Pulmonary artery endothelial cell (primary cell): ENCODE measurements at regions not wholly inside any gene's neighbourhood (a gene's known extent, or its start where the extent isn't known, plus 50 kb on each side); places are given as distances from the start of the nearest gene placed in this dataset.

ENCODE experiments used
- DNase-seq: peaks from one replicate; pipeline ENCODE4 v3.0.0-alpha.2; 2011; ENCODE audit warnings: low read depth, low spot score

- no peak for DNase-seq
Measured at GRCh38 chr1:164261691-164262240, 297.2 kb upstream of the PBX1 start.

DNA sequence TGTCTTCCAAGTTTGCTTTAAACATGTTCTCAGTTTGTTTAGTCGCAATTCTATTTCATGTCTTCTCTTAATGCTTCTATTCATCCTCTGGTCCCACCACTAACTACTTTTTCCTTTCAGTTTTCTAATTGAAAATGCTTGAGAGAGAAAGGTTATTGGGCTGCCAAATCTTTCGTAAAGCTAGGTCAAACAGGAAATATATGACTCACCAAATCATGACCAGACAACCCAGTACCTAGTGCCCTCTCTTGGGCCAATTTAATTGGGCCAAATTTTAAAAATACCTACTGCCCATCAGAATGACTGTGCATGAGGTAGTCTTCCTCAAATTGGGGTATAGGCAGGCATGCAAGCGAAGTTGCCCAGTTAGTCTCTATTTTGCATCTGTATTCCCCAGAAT lies 295.4 kb upstream of the PBX1 start:
- DNase-seq = no peak

DNA sequence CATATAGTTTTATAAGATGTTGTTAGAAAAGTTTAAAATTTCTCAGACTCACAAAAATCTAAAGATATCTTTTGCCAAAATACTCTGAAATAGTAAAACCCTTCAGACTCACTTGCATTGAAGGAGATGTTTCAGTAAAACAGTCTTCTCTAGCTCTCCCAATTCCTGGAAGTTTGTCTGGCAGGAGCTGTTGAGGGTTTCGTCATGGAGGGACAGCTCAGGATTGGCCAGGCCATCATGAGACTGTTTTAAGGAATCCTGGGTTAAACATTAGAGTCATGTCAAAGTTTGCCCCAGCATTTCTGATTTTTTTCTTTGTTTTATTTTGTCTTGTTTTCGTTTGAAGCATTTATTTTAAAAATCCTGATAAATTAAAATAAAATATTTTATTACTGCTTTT lies 293.8 kb upstream of the PBX1 start:
- no peak for DNase-seq

GRCh38 chr1:164272156-164272555 lies 286.8 kb upstream of the PBX1 start:
- no peak for DNase-seq

DNA sequence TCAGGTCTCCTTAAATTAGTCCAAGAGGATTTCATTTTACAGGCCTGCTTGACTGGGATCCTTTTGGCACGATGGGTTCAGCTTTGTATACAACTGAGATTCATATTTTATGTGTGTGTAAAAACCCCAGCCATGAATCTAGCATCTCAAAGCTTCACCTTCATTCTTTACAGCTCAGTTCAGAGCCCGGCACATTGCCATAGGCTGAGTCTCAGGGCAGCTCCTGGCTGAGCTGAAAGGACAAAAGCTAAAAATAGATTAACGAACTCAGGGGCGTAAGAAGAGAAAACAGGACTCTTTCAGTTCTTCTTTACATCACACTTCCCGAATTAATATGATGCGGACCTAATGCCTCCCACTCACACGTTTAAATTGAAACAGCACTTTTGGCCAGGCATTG lies 262.8 kb upstream of the PBX1 start:
- no peak for DNase-seq

GRCh38 chr1:164308101-164308500 lies 250.9 kb upstream of the PBX1 start:
- no peak for DNase-seq

DNA sequence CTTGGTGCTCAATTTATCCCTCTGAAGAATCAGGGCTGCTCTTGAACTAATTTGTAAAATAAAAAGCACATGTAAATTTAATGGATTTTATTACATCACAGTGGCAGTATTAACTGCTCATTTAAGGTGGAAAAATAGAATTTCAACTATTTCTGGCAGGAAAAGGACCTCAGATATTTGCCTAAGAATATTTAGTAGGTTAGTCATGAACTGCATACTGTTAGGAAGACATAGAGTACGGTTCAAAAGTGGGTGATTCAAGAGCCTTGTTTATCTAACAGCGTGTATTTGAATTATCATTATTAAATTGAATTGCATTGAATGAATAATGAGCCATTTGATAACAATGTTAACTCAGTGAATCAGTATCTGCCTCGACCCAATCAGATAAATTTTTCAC lies 248.8 kb upstream of the PBX1 start:
- DNase-seq = no peak

DNA sequence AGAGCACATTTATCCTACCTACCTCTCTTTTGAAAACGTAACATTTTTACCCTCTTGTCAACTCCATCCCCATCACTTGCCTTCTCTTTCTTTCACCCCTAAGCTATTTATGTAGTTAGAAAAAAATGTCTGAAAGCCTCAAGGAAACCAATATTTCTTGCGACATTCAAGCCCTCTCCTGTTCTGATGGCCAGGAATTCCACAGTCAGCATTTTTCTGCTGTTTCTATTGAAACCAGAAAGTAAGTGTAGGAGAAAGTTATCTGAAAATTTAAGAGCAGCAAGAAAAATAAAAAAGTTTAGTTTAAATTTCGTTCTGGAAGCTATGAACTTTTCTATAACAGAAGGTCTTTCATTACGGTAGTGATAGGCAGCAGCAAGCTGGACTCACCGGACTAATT lies 247.6 kb upstream of the PBX1 start:
- DNase-seq = no peak

DNA sequence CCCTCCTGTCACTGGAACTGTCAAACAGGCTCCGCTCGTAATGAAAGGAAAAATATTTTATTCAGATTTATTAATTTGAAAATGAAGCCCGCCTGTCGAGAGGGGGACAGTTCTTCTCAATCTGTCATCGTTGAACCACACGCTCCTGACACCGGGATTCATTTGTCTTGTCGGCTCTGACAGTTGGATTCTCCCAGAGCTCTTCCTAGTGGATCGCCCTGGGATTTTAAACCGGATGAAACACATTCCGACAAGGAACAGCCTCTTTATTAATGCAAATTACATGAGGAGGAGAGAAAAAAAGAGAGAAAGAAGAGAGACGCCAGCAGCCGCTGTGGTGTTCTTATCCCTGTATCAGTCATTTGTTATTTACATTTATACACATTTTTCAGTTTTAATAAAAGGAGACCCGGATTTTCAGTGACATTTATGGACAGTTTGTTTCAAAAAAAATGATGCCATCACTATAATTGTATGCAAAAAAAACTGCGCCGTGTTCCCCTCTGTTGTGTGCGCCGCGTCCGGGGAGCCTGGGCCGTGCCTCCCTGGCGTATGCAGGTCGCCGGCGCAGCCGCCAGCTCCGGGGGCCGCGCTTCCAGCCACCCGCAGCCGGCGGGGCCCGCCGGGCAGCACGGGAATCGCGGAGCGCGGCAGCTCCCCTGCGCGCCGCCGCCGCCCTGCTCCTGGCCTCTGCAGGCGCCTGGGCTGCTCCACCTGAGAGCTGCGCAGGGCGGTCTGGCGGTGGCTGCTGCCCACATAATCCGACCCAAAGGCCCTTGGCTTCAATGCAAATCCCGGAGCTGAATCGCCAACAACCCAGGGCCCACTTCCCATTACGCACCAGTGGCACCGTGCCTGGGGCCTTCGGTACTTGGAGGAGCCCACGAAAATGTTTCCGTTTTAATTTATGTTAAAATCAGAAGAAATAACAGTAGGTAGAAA lies 237.9 kb upstream of the PBX1 start:
- no peak for DNase-seq

DNA sequence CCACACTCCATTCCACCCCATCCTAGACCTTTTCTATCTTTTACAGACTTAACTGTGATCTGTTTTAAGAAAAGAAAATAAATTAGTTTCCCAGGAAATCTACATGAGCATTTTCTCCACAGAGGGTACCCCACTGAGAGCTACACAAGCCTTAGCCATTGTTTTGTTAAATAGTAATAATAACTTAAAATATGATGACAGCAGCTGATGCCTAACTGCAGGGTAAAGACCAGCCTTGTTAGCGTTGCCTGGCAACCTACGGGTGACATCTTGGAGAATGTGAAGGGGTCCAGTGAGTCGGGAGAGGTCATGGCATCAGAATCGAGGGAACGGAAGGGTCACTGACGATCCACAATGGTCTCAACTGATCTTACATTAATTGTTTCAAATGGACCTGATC lies 233.2 kb upstream of the PBX1 start:
- DNase-seq = no peak

- no peak for DNase-seq
Measured at GRCh38 chr1:164333387-164333786, 225.6 kb upstream of the PBX1 start.

DNA sequence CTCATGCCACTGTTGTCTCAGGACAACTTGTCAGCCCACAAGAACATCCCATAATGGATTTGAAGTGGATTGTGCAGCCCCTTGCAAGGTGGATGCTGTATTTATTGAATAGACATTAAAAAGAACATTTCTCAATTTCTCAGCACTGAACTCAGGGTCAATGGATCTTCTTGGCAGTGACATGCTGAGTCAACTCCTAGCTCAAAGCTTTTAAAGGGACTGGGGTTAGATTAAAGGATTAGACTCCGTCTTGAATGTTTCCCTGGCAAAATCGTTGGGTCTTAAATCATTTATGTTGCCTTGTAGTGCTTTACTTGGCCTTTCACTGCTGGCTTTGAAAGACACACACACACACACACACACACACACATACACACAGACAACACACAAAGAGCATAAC lies 221.6 kb upstream of the PBX1 start:
- no peak for DNase-seq

DNA sequence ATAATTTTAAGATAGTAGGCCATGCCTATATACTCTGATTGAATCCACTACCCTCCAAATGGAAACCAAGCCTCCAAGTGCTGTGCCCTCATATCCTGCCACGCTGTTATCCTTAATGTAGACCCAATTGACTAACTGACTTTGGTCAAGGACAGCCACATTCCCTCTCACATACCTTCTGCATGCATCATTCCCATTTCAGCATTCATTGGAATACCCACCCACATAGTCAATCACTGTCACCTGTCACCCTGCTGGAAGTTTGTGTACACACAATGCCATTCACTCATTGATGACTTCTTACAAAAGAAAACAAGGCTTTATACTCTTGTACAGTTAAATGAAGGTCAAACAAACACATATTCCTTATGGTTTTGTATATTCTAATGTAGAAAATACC lies 221.1 kb upstream of the PBX1 start:
- DNase-seq = no peak

DNA sequence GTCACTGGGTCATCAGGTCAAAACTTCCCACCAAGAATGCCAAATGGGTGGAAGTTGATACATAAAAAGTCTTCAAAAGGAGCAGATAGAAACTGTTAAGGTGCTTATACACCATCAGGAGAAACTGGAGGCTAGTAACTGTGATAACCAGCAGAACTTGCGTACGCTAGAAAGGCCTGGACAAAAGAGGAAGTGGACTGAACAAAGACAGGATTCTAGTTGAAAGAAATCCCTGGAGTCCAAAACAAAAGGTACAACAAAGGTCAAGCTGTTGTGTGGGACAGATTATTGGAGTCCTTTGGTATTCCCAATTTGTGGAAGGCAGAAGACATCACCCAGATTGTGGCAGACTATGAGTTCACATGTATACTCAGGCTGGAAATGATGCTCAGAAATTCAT lies 215.8 kb upstream of the PBX1 start:
- no peak for DNase-seq

GRCh38 chr1:164347980-164348379 lies 211.0 kb upstream of the PBX1 start:
- no peak for DNase-seq

DNA sequence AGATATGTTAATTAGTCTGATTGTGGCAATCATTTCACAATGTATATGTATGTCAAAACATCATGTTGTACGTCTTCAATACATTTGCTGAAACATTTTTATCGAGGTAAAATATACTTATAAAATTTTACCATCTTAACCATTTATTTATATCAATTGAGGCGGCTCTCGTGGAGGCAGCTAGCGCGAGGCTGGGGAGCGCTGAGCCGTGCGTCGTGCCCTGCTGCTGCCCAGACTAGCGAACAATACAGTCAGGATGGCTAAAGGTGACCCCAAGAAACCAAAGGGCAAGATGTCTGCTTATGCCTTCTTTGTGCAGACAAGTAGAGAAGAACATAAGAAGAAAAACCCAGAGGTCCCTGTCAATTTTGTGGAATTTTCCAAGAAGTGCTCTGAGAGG lies 202.5 kb upstream of the PBX1 start:
- DNase-seq = no peak

DNA sequence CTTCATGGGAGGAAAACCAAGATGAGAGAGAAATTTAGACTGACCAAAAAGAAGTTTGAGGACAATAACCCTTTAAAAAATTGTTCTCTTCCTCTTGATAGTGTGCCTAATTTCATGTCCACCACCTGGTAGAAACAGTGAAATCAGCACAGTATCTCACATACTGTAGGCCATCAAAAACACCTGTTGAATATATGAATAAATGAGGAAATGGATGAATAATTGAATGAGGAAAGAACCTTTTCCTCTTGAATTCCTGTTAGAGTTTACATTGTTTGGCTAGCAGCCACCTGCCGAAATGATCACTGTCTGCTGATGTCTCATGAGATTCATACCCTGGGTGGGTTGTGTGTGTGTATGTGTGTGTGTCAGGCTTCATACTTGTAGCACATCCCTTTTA lies 198.7 kb upstream of the PBX1 start:
- DNase-seq = no peak

DNA sequence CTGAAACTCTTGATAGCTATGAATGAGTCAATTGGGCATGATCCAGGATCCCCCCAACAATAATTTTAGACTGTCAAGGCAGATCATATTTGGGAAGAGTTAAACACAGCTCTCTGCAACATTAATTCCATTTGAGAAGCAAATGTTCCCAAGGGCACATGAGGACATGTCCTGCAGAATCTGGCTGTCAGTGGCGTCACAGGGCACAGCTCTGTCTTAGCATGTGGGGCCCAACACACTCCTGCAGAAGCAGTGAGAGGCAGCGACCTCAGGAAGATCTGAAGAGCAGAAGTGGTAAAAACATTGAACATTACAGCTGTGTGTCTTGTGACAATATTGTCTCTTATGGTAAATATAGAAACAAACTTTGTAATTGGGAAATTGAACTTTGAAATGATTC lies 197.1 kb upstream of the PBX1 start:
- DNase-seq = no peak

- DNase-seq = no peak
Measured at GRCh38 chr1:164363980-164364379, 195.0 kb upstream of the PBX1 start.

DNA sequence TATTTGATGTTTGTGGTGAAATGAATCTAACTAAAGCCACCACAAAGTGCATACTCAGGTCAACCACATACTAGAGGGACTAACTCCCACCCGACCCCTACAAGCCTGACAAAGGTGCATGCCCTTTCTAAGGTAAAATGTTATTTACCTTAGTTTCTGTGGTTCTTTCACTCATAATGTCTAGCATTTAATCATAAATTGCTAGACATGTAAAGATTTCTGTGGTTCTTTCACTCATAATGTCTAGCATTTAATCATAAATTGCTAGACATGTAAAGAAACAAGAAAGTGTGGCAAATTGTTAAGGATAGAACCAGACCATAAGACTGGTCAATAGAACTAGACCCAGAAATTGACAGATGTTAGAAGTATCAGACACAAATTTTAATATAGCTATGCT lies 193.0 kb upstream of the PBX1 start:
- no peak for DNase-seq

GRCh38 chr1:164369698-164370365 lies 189.2 kb upstream of the PBX1 start:
- DNase-seq = no peak

- DNase-seq = no peak
Measured at GRCh38 chr1:164380893-164381292, 178.1 kb upstream of the PBX1 start.

GRCh38 chr1:164382384-164382783 lies 176.6 kb upstream of the PBX1 start:
- no peak for DNase-seq
